ENCODE measurements at regions not wholly inside any gene's neighbourhood (a gene's known extent, or its start where the extent isn't known, plus 50 kb on each side); places are given as distances from the start of the nearest gene placed in this dataset.

GRCh38 chr5:28286566-28286965 is 1248.2 kb upstream of the CDH9 start:
- no peak for TF ChIP-seq CTCF (IDR thresholded peaks at IDR 0.05)
- TF ChIP-seq POLR2A (IDR thresholded peaks at IDR 0.05) = no peak
